DND-41 (cell line): ENCODE measurements at regions not wholly inside any gene's neighbourhood (a gene's known extent, or its start where the extent isn't known, plus 50 kb on each side); places are given as distances from the start of the nearest gene placed in this dataset.

ENCODE experiments used
- ATAC-seq: fragments of 200-7000 bp; cut with Tn5 transposase; 3 replicates; pipeline ENCODE4 v1.9.1; 2021; ENCODE audit warnings: low read depth; ENCODE audit not compliant: insufficient read depth
- DNase-seq: peaks from one replicate; pipeline ENCODE4 v3.0.0-alpha.2; 2020
- H2AFZ ChIP-seq: 2 replicates; pipeline ENCODE4 v1.6.0; 2012; ENCODE audit warnings: low read depth, low read length
- H3K27ac ChIP-seq: 2 replicates; pipeline ENCODE4 v1.5.1; 2012; ENCODE audit warnings: low read length, inconsistent platforms
- H3K27me3 ChIP-seq: fragments of 200-600 bp; sonication (generic); 2 replicates; pipeline ENCODE4 v1.6.0; 2012; ENCODE audit warnings: low read length, mild to moderate bottlenecking, inconsistent platforms; ENCODE audit not compliant: insufficient read depth, poor library complexity
- H3K36me3 ChIP-seq: 2 replicates; pipeline ENCODE4 v1.5.1; 2012; ENCODE audit warnings: low read length, inconsistent platforms; ENCODE audit not compliant: insufficient read depth
- H3K4me1 ChIP-seq: 2 replicates; pipeline ENCODE4 v1.5.1; 2012; ENCODE audit warnings: mild to moderate bottlenecking, low read length; ENCODE audit not compliant: insufficient read depth
- H3K4me2 ChIP-seq: 2 replicates; pipeline ENCODE4 v1.6.0; 2012; ENCODE audit warnings: mild to moderate bottlenecking, moderate library complexity, low read length, inconsistent platforms; ENCODE audit not compliant: insufficient read depth
- H3K4me3 ChIP-seq, 2 experiments: fragments of 200-600 bp in 1 of 2; shearing (Covaris generic) in 1 of 2; 2 replicates each; pipeline ENCODE4 v1.5.1; 2012 to 2016; ENCODE audit warnings: inconsistent platforms in 2 of 2, low read length in 2 of 2, mild to moderate bottlenecking in 2 of 2, low read depth in 1 of 2, moderate library complexity in 1 of 2
- H3K79me2 ChIP-seq: 2 replicates; pipeline ENCODE4 v1.6.0; 2012; ENCODE audit warnings: low read length, inconsistent platforms; ENCODE audit not compliant: insufficient read depth
- H3K9ac ChIP-seq: 2 replicates; pipeline ENCODE4 v1.6.0; 2012; ENCODE audit warnings: low read depth, mild to moderate bottlenecking, inconsistent platforms, low read length, moderate library complexity
- H3K9me3 ChIP-seq: 2 replicates; pipeline ENCODE4 v1.5.1; 2012; ENCODE audit warnings: low read length, moderate library complexity, mild to moderate bottlenecking, inconsistent platforms; ENCODE audit not compliant: insufficient read depth, severe bottlenecking
- H4K20me1 ChIP-seq: 2 replicates; pipeline ENCODE4 v1.6.0; 2012; ENCODE audit warnings: low read length; ENCODE audit not compliant: insufficient read depth
- CTCF ChIP-seq: IDR thresholded peaks from 2 replicates; pipeline ENCODE4 v1.5.1; 2012; ENCODE audit warnings: borderline replicate concordance, low read length, moderate library complexity, mild to moderate bottlenecking; ENCODE audit not compliant: poor library complexity, severe bottlenecking; ENCODE audit errors: extremely low read depth
- EZH2 ChIP-seq: IDR thresholded peaks from 3 replicates; pipeline ENCODE4 v1.6.1; 2012; ENCODE audit warnings: borderline replicate concordance, low read depth, mild to moderate bottlenecking, moderate library complexity, low read length, inconsistent platforms; ENCODE audit not compliant: severe bottlenecking

DNA sequence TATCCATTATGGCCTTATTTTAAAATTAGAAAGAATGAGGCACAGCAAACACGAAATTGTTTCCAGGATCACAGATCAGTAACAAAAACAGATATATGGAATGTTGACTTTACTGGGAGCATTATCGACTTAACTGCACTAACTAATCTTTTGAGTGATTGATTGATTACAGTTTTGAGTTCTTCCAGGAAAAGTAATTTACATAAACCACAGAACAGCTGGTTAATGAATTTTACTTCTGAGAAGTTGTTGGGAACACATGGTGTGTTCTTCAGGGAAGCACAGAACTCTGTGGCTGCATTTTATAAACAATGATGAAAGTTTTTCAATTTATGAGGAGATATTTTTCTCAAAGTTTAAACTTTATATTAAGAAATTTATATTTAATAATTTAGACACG lies 802.4 kb upstream of the ACO1 start:
- H3K36me3 ChIP-seq = no peaks in the 10 kb centered on the region
- no peaks in the 10 kb centered on the region for H3K27me3 ChIP-seq
- H3K4me2 ChIP-seq = no peak overlapping the region
- no peak for DNase-seq
- H3K9ac ChIP-seq = no peak overlapping the region
- H3K79me2 ChIP-seq = no peaks in the 10 kb centered on the region
- no peak for ATAC-seq
- no peaks in the 10 kb centered on the region for H3K9me3 ChIP-seq
- no peak overlapping the region for H3K4me3 ChIP-seq
- H4K20me1 ChIP-seq = no peaks in the 10 kb centered on the region
- no peaks in the 10 kb centered on the region for H3K4me1 ChIP-seq
- TF ChIP-seq EZH2 = no peak
- TF ChIP-seq CTCF = no peak
- H2AFZ ChIP-seq = no peak overlapping the region
- no peak overlapping the region for H3K27ac ChIP-seq

DNA sequence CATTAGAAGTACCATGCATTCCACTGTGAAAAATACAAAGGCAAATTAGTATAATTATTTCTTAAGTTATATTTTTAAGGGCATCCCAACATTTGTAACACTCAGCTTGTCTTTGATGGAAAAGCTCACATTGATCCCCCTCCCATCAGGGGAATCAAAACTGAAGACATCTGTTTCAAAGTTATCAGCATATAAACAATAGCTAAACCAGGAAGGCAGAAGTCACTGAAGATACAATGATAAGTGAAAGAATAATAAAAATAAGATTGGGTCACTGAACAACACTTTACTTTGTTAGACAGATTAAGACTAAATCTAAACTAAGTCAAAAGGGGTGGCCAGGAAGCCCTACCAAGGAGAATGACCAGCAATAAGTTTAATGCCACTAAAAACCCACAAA lies 801.9 kb upstream of the ACO1 start:
- H3K4me1 ChIP-seq = no peaks in the 10 kb centered on the region
- no peaks in the 10 kb centered on the region for H4K20me1 ChIP-seq
- ATAC-seq (no peak), DNase-seq (no peak)
- no peak overlapping the region for H3K27ac ChIP-seq
- H3K4me3 ChIP-seq = no peak overlapping the region
- H3K79me2 ChIP-seq = no peaks in the 10 kb centered on the region
- TF ChIP-seq EZH2 (no peak), CTCF (no peak)
- no peak overlapping the region for H3K9ac ChIP-seq
- no peak overlapping the region for H2AFZ ChIP-seq
- no peaks in the 10 kb centered on the region for H3K27me3 ChIP-seq
- H3K4me2 ChIP-seq = no peak overlapping the region
- no peaks in the 10 kb centered on the region for H3K36me3 ChIP-seq
- no peaks in the 10 kb centered on the region for H3K9me3 ChIP-seq

- Histone ChIP-seq H3K27ac (no peak overlapping the region), H3K9me3 (no peaks in the 10 kb centered on the region), H3K9ac (no peak overlapping the region), H3K27me3 (no peaks in the 10 kb centered on the region), H3K79me2 (no peaks in the 10 kb centered on the region), H3K4me2 (no peak overlapping the region), H3K36me3 (no peaks in the 10 kb centered on the region), H4K20me1 (no peaks in the 10 kb centered on the region), H2AFZ (no peak overlapping the region), H3K4me1 (no peaks in the 10 kb centered on the region), H3K4me3 (no peak overlapping the region)
- DNase-seq (no peak), ATAC-seq (no peak)
- no peak for TF ChIP-seq EZH2
- no peak for TF ChIP-seq CTCF
Measured at GRCh38 chr9:31585158-31585557, 799.3 kb upstream of the ACO1 start.

GRCh38 chr9:31587146-31587545 lies 797.3 kb upstream of the ACO1 start:
- H3K27ac ChIP-seq = no peak overlapping the region
- no peaks in the 10 kb centered on the region for H3K36me3 ChIP-seq
- TF ChIP-seq EZH2 = no peak
- no peak for TF ChIP-seq CTCF
- ATAC-seq = no peak
- no peaks in the 10 kb centered on the region for H3K27me3 ChIP-seq
- no peak overlapping the region for H3K9ac ChIP-seq
- no peak for DNase-seq
- no peak overlapping the region for H2AFZ ChIP-seq
- no peaks in the 10 kb centered on the region for H3K79me2 ChIP-seq
- no peak overlapping the region for H3K4me2 ChIP-seq
- H4K20me1 ChIP-seq = no peaks in the 10 kb centered on the region
- H3K4me3 ChIP-seq = no peak overlapping the region
- H3K4me1 ChIP-seq = no peaks in the 10 kb centered on the region
- H3K9me3 ChIP-seq = no peaks in the 10 kb centered on the region
